Upper lobe of right lung (tissue), 1 donor: ENCODE measurements at regions not wholly inside any gene's neighbourhood (a gene's known extent, or its start where the extent isn't known, plus 50 kb on each side); places are given as distances from the start of the nearest gene placed in this dataset.

Experiments used
- ATAC-seq: fragments of 200-7000 bp; cut with Tn5 transposase; one replicate; pipeline ENCODE4 v1.9.1; 2020; ENCODE audit warnings: mild to moderate bottlenecking, moderate library complexity
- DNase-seq: peaks from one replicate; pipeline ENCODE4 v3.0.0-alpha.2; 2020
- H3K27ac ChIP-seq: fragments of 200-600 bp; one replicate; pipeline ENCODE4 v1.8.0; 2022
- H3K27me3 ChIP-seq: fragments of 200-600 bp; one replicate; pipeline ENCODE4 v1.8.0; 2022; ENCODE audit warnings: mild to moderate bottlenecking
- H3K36me3 ChIP-seq: fragments of 200-600 bp; one replicate; pipeline ENCODE4 v1.8.0; 2022
- H3K4me1 ChIP-seq: fragments of 200-600 bp; one replicate; pipeline ENCODE4 v1.8.0; 2022
- H3K4me3 ChIP-seq: fragments of 200-600 bp; one replicate; pipeline ENCODE4 v1.8.0; 2022; ENCODE audit warnings: mild to moderate bottlenecking
- H3K9me3 ChIP-seq: fragments of 200-600 bp; one replicate; pipeline ENCODE4 v1.8.0; 2022
- intact Hi-C: fragments of 100-400 bp; cut with DNase I; formaldehyde crosslinking; loops from one replicate; pipeline ENCODE4 v1.11.0; 2022
- TF ChIP-seq, protein P1 (sequence below): fragments of 200-600 bp; IDR thresholded peaks from one replicate; pipeline ENCODE4 v1.8.0; 2022; ENCODE audit warnings: antibody characterized with exemption
- donor health status: DM: no; HTN: yes; CAD: no; lungs with severe emphysema.

DNA sequence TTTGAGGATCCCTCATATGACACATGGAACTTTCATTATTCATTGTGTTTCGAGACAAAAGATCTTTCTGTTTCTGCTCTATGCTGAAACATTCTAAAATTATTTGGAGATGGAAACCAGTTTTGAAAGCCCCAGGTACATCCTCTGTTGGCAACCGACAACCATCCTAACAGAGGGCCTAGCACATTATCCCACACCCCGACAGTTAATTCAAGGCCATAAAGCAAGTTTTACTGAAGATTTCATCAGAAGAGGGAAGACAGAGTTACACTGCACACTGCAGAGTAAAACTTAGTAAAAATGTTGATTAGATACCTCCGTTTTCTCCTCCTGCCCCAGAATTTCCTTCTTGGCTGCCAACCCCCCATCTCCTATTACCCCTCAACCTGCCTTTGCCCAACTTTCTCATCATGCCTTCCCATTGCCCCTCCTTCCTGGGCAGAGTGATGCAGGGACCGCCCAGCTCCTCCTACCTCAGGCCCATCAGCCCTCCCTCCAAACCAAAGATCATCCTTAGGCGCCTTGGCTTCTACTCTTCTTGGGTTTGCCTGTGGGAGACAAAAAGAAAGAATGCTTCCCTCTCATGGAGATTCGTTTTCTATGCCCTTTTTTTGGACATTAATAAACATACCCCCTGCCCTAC lies 52.9 kb upstream of the CITED4 start:
- H3K4me1 ChIP-seq = no peaks in the 10 kb centered on the region
- no peak overlapping the region for H3K4me3 ChIP-seq
- intact Hi-C loops = no loop called here
- TF ChIP-seq, protein P1, sequence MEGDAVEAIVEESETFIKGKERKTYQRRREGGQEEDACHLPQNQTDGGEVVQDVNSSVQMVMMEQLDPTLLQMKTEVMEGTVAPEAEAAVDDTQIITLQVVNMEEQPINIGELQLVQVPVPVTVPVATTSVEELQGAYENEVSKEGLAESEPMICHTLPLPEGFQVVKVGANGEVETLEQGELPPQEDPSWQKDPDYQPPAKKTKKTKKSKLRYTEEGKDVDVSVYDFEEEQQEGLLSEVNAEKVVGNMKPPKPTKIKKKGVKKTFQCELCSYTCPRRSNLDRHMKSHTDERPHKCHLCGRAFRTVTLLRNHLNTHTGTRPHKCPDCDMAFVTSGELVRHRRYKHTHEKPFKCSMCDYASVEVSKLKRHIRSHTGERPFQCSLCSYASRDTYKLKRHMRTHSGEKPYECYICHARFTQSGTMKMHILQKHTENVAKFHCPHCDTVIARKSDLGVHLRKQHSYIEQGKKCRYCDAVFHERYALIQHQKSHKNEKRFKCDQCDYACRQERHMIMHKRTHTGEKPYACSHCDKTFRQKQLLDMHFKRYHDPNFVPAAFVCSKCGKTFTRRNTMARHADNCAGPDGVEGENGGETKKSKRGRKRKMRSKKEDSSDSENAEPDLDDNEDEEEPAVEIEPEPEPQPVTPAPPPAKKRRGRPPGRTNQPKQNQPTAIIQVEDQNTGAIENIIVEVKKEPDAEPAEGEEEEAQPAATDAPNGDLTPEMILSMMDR = no peak
- H3K9me3 ChIP-seq = no peaks in the 10 kb centered on the region
- no peaks in the 10 kb centered on the region for H3K36me3 ChIP-seq
- no peak for ATAC-seq
- H3K27me3 ChIP-seq = no peaks in the 10 kb centered on the region
- H3K27ac ChIP-seq = no peak overlapping the region
- DNase-seq = no peak

GRCh38 chr1:40915581-40915980 lies 53.4 kb upstream of the CITED4 start:
- Histone ChIP-seq H3K9me3 (no peaks in the 10 kb centered on the region), H3K4me3 (no peak overlapping the region), H3K27ac (no peak overlapping the region), H3K36me3 (no peaks in the 10 kb centered on the region), H3K4me1 (no peaks in the 10 kb centered on the region), H3K27me3 (no peaks in the 10 kb centered on the region)
- DNase-seq (no peak), ATAC-seq (peak; percentile 36)
- TF ChIP-seq, protein P1 = no peak
- intact Hi-C loops = no loop called here

- DNase-seq (no peak), ATAC-seq (no peak)
- no peak overlapping the region for H3K27ac ChIP-seq
- no peak overlapping the region for H3K4me3 ChIP-seq
- intact Hi-C loops = no loop called here
- no peaks in the 10 kb centered on the region for H3K4me1 ChIP-seq
- TF ChIP-seq, protein P1 = no peak
- no peaks in the 10 kb centered on the region for H3K27me3 ChIP-seq
- no peaks in the 10 kb centered on the region for H3K36me3 ChIP-seq
- no peaks in the 10 kb centered on the region for H3K9me3 ChIP-seq
These were observed 56.0 kb upstream of the CITED4 start for GRCh38 chr1:40917995-40918711.

DNA sequence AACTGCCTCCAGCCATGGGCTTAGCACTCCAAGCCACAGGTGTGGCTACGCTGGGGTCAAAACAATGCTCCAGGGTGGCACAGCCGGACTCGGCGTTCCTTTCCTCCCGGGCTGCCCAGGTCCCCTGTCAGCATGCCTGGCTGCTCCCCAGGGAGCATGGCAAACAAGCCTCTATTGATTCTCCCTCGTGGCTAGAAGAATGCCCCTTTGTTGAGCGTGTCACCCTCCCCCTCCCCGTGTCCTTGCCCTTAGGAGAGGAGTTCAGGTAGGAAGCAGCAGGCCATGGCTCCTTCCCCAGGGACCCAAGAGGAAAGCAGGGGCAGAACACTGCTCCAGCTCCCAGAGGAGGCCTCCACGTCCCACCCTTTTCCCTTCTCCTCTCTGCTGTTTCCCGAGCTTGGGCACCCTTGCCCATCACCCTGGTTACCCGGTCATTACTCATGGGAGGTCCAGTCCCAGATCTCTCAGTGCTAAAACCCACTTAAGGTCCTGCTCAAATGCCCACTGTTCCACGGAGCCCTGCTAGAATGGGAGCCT lies 57.4 kb upstream of the CITED4 start:
- intact Hi-C loops = no loop called here
- Histone ChIP-seq H3K9me3 (no peaks in the 10 kb centered on the region), H3K4me3 (no peak overlapping the region), H3K27ac (no peak overlapping the region), H3K4me1 (no peaks in the 10 kb centered on the region), H3K27me3 (no peaks in the 10 kb centered on the region), H3K36me3 (no peaks in the 10 kb centered on the region)
- ATAC-seq = no peak
- TF ChIP-seq, protein P1 = no peak
- no peak for DNase-seq

DNA sequence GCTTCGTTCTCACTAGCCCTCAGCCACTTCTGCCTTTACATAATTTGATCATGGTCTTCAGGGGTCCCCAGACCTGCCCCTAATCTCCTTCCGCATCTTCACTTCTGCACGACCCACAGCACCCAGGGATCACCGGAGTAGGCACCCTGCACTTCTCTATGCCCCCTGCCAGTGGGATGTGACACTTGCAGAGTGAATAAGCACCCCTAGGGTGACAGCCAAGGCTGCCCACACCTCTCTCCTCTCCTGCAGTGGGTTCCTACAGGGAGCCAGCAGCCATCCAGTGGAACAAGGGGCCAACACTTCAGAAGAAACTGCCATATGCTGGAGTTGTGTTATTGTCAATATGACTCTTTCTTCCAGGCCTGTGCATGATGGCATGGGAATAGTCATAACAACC lies 58.0 kb upstream of the CTPS1 start:
- intact Hi-C loops = no loop called here

More for the DNA sequence above, 58.0 kb upstream of the CTPS1 start:
- H3K36me3 ChIP-seq = no peaks in the 10 kb centered on the region
- no peak overlapping the region for H3K27ac ChIP-seq
- DNase-seq (no peak), ATAC-seq (no peak)
- H3K4me1 ChIP-seq = no peaks in the 10 kb centered on the region
- TF ChIP-seq, protein P1 = no peak
- no peak overlapping the region for H3K4me3 ChIP-seq
- no peaks in the 10 kb centered on the region for H3K9me3 ChIP-seq
- no peaks in the 10 kb centered on the region for H3K27me3 ChIP-seq
